Type B pancreatic cell (in vitro differentiated cells): ENCODE measurements at regions not wholly inside any gene's neighbourhood (a gene's known extent, or its start where the extent isn't known, plus 50 kb on each side); places are given as distances from the start of the nearest gene placed in this dataset.

ENCODE experiments used
- DNase-seq: peaks from one replicate; pipeline ENCODE4 v3.0.0; 2021; ENCODE audit warnings: mixed read lengths; ENCODE audit not compliant: unreplicated experiment; ENCODE audit errors: extremely low spot score
- H3K27ac Mint-ChIP-seq: 2 replicates; pipeline ENCODE4 v1.8.0; 2021; ENCODE audit warnings: mild to moderate bottlenecking, mixed read lengths
- H3K27me3 Mint-ChIP-seq: 2 replicates; pipeline ENCODE4 v1.8.0; 2021; ENCODE audit warnings: mixed read lengths
- H3K36me3 Mint-ChIP-seq: 2 replicates; pipeline ENCODE4 v1.8.0; 2021; ENCODE audit warnings: mixed read lengths
- H3K4me1 Mint-ChIP-seq: one replicate; pipeline ENCODE4 v1.8.0; 2021; ENCODE audit warnings: mixed read lengths; ENCODE audit not compliant: unreplicated experiment
- H3K4me3 Mint-ChIP-seq: 2 replicates; pipeline ENCODE4 v1.8.0; 2021; ENCODE audit warnings: mild to moderate bottlenecking, mixed read lengths
- H3K9me3 Mint-ChIP-seq: 2 replicates; pipeline ENCODE4 v1.8.0; 2021; ENCODE audit warnings: mixed read lengths
- CTCF ChIP-seq: fragments of 200-600 bp; sonication (generic); conservative IDR thresholded peaks from 2 replicates; pipeline ENCODE4 v1.5.0; 2021; ENCODE audit warnings: antibody characterized with exemption, mild to moderate bottlenecking

- no peaks in the 10 kb centered on the region for H3K36me3 Mint-ChIP-seq
These were observed 86.7 kb downstream of the TNFAIP3 start for GRCh38 chr6:137953761-137954160.

DNA sequence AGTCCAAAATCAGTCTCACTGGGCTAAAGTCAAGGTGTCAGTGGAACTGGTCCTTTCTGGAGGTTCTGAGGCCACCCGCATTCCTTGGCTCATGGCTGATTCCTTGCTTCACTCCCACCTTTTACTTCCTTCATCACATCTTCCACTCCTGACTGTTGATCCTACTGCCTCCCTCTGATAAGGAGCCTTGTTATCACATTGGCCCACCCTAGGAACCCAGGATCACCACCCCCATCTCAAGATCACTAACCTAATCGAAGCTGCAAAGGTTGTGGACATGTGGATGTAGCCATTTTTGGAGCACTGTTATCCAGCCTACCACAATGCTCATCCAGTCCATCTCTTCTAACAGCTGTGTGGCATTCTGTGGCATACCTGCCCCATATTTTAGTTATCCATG is 87.2 kb downstream of the TNFAIP3 start:
- Mint-ChIP-seq H3K4me3 (no peak overlapping the region), H3K27ac (no peak overlapping the region), H3K36me3 (no peaks in the 10 kb centered on the region), H3K4me1 (no peaks in the 10 kb centered on the region), H3K27me3 (no peaks in the 10 kb centered on the region), H3K9me3 (no peaks in the 10 kb centered on the region)
- no peak for TF ChIP-seq CTCF
- DNase-seq: no peak

More at GRCh38 chr6:137953761-137954160, 86.7 kb downstream of the TNFAIP3 start:
- Mint-ChIP-seq H3K27ac (no peak overlapping the region), H3K27me3 (no peaks in the 10 kb centered on the region), H3K4me1 (no peaks in the 10 kb centered on the region), H3K4me3 (no peak overlapping the region), H3K9me3 (no peaks in the 10 kb centered on the region)
- no peak for TF ChIP-seq CTCF
- DNase-seq: no peak

GRCh38 chr6:137956098-137956488 is 89.0 kb downstream of the TNFAIP3 start:
- H3K36me3 Mint-ChIP-seq: no peaks in the 10 kb centered on the region
- no peak overlapping the region for H3K27ac Mint-ChIP-seq
- DNase-seq: no peak
- no peak for TF ChIP-seq CTCF
- no peaks in the 10 kb centered on the region for H3K4me1 Mint-ChIP-seq
- no peaks in the 10 kb centered on the region for H3K27me3 Mint-ChIP-seq
- no peak overlapping the region for H3K4me3 Mint-ChIP-seq
- peaks cover 4% of the 10 kb centered on the region for H3K9me3 Mint-ChIP-seq

- H3K36me3 Mint-ChIP-seq: no peaks in the 10 kb centered on the region
- H3K4me1 Mint-ChIP-seq: no peaks in the 10 kb centered on the region
- H3K27ac Mint-ChIP-seq: no peak overlapping the region
- TF ChIP-seq CTCF: no peak
- H3K27me3 Mint-ChIP-seq: no peaks in the 10 kb centered on the region
- H3K4me3 Mint-ChIP-seq: no peak overlapping the region
- no peak for DNase-seq
- peaks cover 8% of the 10 kb centered on the region for H3K9me3 Mint-ChIP-seq
These were observed 90.4 kb downstream of the TNFAIP3 start for GRCh38 chr6:137957471-137957870.

DNA sequence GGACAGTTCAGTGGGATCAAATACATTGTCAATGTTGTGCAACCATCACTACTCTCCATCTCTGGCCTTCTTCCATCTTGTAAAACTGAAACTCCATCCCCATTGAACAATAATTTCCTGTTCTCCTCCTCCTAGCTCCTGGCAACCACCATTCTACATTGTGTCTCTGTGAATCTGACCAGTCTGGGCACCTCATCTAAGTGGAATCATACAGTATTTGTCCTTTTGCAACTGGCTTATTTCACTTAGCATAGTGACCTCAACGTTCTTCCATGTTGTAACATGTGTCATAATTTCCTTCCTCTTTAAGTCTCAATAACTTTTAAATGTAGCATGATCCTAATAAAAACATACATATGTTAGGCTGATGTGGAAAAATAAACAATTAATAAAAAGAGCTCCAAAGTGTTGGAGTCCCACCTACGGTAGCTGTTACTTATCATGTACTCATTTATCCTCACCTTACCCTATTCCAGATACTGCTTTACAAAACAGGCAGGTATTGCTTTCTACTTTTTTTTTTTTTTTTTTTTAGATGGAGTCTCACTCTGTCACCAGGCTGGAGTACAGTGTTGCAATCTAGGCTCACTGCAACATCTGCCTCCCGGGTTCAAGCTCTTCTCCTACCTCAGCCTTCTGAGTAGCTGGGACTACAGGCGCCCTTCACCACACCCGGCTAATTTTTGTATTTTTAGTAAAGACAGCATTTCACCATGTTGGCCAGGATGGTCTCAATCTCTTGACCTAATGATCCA is 91.9 kb downstream of the TNFAIP3 start:
- no peak overlapping the region for H3K4me3 Mint-ChIP-seq
- peaks cover 8% of the 10 kb centered on the region for H3K9me3 Mint-ChIP-seq
- TF ChIP-seq CTCF: no peak
- H3K36me3 Mint-ChIP-seq: no peaks in the 10 kb centered on the region
- no peaks in the 10 kb centered on the region for H3K4me1 Mint-ChIP-seq
- H3K27me3 Mint-ChIP-seq: no peaks in the 10 kb centered on the region
- no peak overlapping the region for H3K27ac Mint-ChIP-seq
- no peak for DNase-seq
